HTR-8/SVneo (cell line): ENCODE measurements at regions not wholly inside any gene's neighbourhood (a gene's known extent, or its start where the extent isn't known, plus 50 kb on each side); places are given as distances from the start of the nearest gene placed in this dataset.

Experiments
- DNase-seq: peaks from one replicate; pipeline ENCODE4 v3.0.0; 2011; ENCODE audit warnings: low spot score, mixed read lengths; ENCODE audit not compliant: insufficient read length
- FAIRE-seq: peaks from 2 replicates; lab custom pipeline; 2011; peaks lifted over from hg19 to GRCh38; lab: Jason Lieb, UNC

DNA sequence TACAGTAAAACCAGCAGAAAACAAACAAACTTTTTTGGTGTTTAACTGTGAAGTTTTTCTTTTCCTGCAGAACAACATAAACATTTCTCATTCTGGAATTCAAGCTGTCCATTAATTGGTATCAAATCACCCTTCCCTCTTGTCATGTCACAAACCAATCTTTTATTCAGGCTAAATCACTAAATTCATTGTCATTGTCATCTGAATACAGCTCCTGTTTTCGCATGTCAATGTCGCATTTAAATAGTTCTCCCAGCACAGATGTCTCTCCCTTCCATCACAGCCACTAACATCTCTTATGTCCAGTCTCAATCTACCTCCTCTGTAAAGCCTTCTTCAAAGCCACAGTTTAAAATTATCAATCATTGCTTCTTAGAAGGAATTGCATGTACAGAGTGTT, 192.1 kb upstream of the PCDH10 start:
- DNase-seq (no peak), FAIRE-seq (no peak)

DNA sequence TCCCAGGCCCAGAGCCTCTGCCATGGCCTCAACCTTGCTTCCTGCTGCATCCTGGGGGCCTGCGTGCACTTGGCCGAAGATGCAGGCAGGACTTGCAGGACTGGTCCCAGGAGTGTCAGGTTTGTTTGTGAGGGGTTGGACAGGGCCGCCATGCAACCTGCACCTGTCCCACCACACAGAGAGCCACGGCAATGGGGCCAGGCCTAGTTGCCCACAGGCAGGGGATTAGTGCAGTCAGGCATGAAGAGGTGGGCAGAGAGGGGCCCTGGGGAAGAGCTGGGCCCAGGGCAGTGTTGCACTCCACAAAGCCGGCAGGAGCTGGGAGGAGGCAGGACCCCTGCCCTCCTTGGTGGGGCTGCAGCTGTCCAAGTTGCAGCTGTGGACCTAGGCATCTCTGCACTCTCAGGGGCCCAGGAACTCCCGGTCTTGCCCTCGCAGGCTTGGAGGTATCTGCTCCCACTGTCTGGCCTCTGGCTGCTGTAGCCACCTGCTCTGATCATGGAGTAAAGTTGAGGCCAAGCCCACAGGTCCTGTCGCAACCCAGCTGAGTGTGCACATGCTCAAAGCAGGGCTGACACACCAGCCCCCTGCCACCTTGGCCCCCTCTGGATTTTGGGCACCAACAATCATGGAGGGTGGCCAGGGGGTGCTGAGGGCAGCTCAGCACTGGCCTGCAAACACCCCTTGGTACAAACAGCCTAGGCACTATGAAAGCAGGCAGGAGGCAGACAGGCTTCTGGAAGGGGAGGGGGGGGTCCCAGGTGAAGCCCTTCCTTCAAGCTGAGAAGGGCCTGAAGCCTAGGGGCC, 190.4 kb upstream of the PCDH10 start:
- DNase-seq: no peak
- no peak for FAIRE-seq

DNA sequence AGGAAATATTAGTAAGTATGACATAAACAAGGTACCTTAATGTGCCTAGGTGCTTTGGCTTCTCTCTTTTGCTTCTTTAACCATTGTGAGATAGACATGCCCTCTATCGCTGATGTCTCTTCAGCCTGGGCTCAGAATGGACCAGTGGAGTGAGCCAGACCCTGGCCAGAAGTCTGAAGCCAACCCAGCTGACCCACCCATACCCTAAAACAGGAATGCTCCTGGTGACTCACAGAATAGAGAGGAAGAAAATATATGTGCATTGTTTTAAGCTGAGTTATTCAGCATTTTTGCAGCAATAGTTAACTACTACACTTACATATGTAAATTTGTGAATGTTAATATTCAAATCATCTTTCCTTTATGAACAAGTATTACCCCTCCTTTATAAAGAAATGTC, 167.5 kb upstream of the PCDH10 start:
- FAIRE-seq: no peak
- no peak for DNase-seq

DNA sequence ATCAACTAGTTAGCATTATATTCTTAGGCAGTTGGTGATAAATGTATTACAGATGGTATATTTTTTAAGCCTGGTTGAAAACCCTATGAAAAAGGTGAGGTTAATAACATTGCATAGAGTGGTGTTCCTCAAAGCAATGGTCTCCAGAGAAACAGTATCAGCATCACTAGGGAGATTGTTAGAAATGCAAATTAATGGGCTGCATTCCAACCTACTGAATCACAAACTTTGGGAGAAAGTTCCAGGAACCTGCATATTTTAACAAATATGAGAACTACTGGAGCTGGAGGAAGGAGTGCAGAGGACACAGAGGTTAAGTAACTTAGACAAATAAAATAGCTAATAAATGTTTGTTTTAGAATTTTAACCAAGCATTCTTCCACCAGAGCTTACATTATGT, 166.9 kb upstream of the PCDH10 start:
- no peak for FAIRE-seq
- DNase-seq: no peak

DNA sequence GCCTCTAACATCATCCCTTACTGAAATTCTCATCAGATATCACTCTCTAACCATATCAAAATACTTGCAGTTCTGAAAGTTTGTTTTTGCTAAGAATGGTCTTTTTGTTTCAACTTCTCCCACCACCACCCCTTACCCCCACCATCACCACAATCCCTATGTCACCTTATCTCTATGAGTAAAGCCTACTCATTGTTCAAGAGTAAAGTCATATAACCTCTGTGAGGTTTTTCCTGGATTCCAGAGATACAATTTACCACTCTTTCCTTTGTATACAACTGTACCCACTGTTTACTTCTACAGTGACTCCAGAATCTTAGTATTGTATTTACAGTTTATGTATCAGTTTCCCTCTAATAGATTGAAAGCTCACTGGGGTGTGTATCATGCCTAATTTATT, 158.0 kb upstream of the PCDH10 start:
- DNase-seq: no peak
- no peak for FAIRE-seq

DNA sequence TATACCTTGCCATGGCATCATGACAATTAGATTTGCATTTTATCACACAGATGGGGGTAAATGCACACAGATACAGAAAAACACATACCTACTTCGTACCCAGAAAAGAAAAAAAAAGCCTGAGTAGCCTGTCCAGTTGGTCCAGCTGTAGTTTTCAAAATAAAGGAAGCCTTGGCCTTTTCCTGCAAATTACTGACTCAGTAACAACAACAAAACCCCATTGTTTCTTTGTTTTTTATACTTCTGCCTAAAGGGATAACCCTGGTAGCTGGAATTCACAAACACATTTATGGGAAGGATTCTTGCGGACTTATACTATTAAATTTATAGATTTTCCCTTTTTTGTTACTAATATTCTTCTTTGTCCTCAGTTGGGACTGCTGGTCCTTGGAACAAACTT, 156.4 kb upstream of the PCDH10 start:
- DNase-seq (no peak), FAIRE-seq (no peak)

DNA sequence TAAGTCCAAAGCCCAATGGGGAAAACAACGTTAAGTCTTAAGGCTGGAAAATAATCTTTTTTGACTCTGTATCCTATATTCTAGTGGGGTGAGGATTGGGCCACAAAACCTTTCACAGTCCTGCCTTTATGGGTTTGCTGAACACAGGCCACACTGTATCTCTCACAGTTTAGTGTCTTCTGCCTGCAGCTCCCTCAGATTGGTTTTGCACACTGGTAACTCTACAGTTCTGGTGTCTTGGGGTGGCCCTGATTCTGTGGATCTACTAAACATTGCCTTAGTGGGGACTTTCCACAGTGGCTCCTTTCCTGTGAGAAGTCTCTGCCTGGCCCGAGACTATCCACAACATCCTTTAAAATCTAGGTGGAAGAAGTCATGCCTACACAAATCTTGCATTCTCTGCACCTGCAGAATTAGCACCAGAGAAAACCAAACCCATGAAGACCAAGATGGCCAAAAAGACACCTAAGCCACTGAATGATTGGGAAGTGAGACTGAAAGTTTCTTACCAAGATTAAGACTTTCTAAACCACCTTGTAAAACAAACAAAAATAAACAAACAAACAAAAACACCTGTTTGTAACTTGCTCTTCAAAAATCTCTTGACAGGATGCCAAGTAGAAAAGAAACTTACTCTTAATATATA, 150.4 kb upstream of the PCDH10 start:
- no peak for FAIRE-seq

DNA sequence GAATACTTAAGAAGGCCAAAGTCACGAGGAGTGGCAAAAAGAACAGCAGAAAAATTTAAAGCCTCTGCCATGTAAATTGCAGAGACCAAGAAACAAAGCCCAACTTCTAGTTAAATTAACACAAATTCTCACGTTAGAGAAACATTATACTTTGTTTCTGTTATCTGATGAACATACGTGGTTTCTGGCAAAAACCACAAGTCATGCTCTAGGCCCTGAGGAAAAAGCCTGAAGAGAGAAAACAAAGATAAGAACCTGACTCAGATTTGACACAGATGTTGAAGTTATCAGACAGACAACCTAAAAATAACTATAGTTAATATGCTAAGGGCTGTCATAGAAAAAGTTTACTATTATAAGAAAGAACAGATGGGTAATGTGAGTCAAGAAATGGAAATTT, 149.1 kb upstream of the PCDH10 start:
- no peak for DNase-seq
- FAIRE-seq: no peak

More for the DNA sequence above, 150.4 kb upstream of the PCDH10 start:
- no peak for DNase-seq

DNA sequence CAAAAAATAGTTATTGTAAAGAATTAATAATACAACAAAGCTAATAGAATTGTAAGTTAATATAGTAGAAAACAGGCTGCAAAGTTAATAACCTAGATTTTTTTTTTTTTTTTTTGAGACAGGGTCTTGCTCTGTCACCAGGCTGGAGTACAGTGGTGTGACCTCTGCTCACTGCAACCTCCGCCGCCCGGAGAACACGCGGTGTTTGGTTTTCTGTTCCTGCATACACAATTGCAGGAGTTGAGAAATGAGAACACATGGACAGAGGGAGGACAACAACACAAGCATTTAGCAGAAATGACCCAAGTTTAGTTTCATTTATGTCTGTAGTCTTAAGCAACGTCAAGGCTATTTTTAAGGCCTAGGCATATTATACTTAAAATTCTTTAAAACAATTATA, 145.9 kb upstream of the PCDH10 start:
- DNase-seq: no peak
- no peak for FAIRE-seq

DNA sequence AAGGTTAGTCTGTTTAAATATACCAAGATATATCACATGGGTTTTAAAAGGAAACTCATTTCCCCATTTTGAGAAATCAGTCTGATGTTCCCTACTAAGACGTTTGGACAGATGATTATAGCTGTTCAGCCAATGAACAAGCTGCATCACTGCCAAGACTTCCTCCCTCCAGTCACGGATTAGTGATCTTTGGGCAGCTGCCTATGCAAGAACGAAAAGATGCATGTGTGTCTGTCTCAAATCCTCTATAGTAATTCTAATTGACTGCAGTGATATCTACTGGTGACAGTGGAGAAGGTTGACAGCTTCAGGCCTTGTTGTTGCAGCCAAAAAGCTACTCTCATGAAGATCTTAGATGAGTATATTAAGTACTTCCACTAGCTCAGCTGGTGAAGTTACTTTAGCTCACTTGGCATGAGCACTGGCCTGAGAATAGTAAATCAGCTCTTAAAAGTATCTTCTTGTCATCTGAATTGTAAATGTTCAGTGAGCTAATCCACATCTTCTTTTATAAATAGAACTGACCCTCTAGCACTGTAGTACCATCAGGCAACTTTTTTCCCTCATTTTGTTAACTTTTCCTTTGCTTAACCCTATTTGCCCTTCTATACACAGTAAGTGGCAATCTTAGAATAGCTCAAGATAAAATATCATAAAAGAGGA, 134.5 kb upstream of the PCDH10 start:
- FAIRE-seq: no peak
- no peak for DNase-seq

DNA sequence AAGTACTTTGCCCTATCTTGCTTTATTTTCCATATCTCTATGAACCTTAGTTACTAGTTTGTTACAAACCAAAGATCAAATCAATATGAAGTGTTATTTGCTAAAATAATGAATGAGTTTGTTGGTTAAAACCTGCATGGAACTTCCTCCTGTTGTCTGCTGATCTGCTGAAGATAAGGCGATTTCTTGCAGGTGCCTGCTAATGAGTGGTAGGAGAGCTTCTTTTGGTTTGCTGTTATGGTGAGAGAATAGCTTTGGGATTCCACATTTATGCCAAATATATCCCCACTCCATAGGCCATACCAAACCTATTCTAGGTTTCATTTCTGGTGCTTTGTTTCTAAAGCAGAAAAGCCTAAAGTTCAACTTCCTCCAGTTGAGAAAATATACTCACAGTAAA, 103.8 kb upstream of the PCDH10 start:
- FAIRE-seq: no peak
- no peak for DNase-seq

DNA sequence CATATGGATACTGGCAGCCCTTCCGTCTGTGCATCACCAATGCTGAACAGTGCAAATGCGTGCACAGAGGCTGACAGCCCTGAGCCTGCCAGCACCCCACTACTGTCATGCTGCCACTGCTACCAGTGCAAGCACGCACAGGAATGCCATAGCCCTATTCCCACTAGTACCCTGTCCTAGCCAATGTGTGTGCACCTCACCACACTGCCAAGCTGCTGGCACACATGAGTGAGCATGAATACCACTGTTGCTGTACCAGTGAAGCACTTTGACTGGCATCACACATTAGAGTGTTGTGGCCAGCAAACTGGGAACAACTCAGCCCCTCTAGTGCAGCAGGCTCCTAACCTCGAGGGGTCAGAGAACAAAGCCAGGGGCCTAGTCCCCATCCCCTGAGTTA, 102.9 kb upstream of the PCDH10 start:
- DNase-seq (no peak), FAIRE-seq (no peak)

DNA sequence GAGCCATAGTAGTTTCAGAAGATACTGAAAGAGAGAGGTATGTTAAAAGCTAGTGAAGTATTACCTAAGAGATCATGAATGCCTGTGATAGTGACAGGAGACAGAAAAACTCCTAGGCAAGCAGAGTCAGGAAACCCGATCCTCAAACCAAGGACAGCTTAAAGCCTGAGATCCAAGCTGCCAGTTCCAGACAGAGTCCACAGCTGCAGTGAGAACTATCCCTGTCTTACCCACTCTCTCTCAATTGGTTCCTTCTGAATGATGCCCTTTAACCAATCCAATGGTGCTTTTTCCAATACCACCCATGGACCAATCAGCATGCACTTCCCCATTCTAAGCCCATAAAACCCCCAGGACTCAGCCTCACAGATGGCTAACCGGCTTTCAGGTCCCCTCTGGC, 90.4 kb upstream of the PCDH10 start:
- FAIRE-seq (no peak), DNase-seq (no peak)

DNA sequence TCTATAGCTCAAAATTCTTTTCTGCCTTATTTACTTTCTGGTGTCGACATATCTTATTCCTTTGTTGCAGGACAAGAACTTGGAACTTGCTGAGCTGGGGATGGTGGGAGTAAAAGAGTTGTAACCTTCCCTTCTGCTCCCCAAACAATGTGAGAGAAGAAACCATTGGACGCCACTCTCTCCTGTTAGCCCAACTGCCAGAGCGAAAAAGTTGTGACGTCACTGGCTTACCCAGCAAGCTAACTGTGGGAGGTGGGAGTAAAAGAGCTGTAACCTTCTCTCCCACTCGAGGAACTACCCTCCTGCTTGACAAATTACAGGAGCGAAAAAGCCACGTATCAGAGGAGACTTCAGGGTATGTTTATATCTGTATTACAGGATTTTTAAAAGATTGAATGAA, 90.0 kb upstream of the PCDH10 start:
- FAIRE-seq (no peak), DNase-seq (no peak)

DNA sequence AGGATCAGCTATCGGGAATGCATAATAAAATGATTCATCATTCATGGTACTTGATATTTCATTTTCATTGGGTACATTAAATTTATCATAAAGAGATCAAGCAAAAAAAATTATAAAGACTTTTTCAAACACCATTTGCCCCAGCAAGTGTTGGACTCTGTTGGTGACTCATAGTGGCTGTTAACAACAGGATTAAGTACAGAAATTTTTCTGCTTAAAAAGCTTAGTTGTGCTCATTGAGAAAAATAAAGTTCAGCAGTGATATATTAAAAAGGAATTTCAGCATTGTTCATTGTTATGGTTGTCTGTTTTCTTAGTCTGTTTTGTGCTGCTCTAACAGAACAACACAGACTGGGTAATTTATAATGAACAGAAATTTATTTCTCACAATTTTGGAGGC, 86.2 kb upstream of the PCDH10 start:
- FAIRE-seq (no peak), DNase-seq (no peak)

DNA sequence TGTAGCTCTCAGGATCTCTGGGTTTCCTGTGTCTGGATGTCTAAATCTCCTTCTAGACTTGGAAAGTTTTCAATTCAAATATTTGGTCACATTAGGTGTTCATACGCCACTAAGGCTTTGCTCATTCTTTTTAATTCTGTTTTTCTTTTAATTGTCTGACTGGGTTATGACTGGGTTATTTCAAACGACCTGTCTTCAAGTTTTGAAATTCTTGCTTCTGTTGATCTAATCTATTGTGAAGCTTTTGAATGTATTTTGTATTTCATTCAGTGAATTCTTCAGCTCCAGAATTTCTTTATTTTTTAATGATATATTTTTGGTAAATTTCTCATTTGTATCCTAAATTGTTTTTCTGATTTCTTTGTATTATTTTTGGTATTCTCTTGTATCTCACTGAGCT, 81.0 kb upstream of the PCDH10 start:
- DNase-seq (no peak), FAIRE-seq (no peak)

DNA sequence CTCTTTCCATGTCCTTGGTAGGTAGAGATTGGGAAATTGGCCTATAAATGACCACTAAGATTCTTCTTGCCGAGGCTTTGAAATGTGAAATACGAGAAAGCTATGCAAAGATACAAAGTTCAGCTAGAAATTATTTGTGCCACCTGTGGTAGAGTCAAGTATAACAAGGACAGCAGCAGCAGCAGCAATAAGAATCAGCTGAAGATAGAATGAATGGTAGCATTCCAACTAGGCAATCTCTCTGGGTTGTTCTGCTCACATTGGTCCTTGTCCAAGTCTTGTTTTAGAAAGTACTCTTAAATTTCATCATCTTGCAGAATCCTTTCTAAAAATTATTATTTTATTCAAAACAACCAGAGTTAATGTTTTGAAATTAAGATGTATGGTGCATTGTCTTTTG, 67.8 kb upstream of the PCDH10 start:
- FAIRE-seq (no peak), DNase-seq (no peak)

DNA sequence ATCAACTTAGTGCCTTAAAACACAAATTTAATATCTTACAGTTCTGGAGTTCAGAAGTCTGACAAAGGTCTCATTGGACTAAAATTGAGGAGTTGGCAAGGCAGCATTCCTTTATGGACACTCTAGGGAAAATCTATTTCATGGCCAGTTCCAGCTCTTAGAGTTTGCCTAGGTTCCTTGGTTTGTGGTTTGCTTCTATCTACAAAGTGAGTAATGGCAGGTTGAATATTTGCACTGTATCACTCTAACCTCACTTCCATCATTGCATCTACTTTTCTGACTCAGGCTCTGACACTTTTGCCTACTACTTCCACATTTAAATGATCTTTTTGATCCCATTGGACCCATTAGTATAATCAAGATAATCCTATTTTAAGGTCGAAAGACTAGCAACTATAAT, 64.7 kb upstream of the PCDH10 start:
- DNase-seq (no peak), FAIRE-seq (no peak)

DNA sequence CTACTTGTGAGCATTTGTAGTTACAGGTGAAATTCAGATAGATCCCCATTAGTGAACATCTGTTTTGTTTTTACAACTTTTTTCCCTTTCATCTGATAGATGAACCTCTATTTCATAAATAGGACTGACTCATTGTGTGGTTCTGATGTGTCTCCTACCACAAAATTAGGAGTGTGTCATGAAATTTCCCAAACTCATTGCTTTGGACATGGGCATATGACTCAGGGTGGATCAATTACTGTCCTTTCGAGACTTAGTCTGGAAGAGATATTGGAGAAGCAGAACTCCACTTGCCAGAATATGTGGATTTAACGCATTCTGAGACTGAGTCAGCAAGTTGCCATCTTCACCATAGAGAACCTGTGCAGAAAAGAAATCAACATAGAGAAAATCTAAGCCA, 53.5 kb upstream of the PCDH10 start:
- DNase-seq (no peak), FAIRE-seq (no peak)

DNA sequence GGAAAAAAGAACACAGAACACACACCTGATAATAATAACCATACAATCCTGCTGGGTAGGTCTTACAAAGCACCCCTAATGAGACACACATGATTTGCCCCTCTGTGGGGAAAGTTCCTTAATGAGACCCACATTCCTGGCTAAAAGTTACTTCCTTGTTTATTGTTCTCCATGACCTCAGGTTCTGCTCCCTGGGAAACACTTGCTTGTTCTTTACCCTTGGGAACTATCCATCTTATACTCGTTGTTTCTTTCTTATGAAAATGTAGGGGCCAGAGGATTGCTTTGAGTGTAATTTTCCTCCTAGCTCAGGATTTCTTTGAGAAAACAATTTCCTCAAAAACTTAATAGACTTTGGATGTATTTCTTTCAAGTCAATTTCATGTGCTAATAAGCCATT, 52.1 kb upstream of the PCDH10 start:
- FAIRE-seq: no peak

More for the DNA sequence above, 52.1 kb upstream of the PCDH10 start:
- DNase-seq: no peak
